ENCODE measurements at regions not wholly inside any gene's neighbourhood (a gene's known extent, or its start where the extent isn't known, plus 50 kb on each side); places are given as distances from the start of the nearest gene placed in this dataset.

GRCh38 chr6:43851204-43851865 lies 81.3 kb downstream of the VEGFA start:
- peak; percentile 81 for DNase-seq (ENCODE audit: low read depth)

GRCh38 chr6:43850314-43851203 lies 80.5 kb downstream of the VEGFA start:
- no peak for DNase-seq (ENCODE audit: low read depth)

GRCh38 chr6:43849844-43850243 lies 79.8 kb downstream of the VEGFA start:
- no peak for DNase-seq (ENCODE audit: low read depth)

GRCh38 chr6:43848671-43849391 lies 78.8 kb downstream of the VEGFA start:
- DNase-seq (ENCODE audit: low read depth): no peak

- peak; percentile 64 for DNase-seq (ENCODE audit: low read depth)
These were observed 78.0 kb downstream of the VEGFA start for GRCh38 chr6:43847741-43848630.

- DNase-seq (ENCODE audit: low read depth): peak; percentile 54
These were observed 76.5 kb downstream of the VEGFA start for GRCh38 chr6:43846556-43846955.

- DNase-seq (ENCODE audit: low read depth): no peak
These were observed 75.6 kb downstream of the VEGFA start for GRCh38 chr6:43845646-43846045.

- no peak for DNase-seq (ENCODE audit: low read depth)
These were observed 73.7 kb downstream of the VEGFA start for GRCh38 chr6:43843669-43844171.

GRCh38 chr6:43843097-43843645 lies 73.2 kb downstream of the VEGFA start:
- DNase-seq (ENCODE audit: low read depth): no peak

- peak; percentile 78 for DNase-seq (ENCODE audit: low read depth)
These were observed 72.3 kb downstream of the VEGFA start for GRCh38 chr6:43842231-43842794.

GRCh38 chr6:43840490-43841218 lies 70.6 kb downstream of the VEGFA start:
- DNase-seq (ENCODE audit: low read depth): peak; percentile 33

- DNase-seq (ENCODE audit: low read depth): peak; percentile 76
These were observed 68.4 kb downstream of the VEGFA start for GRCh38 chr6:43838276-43839036.

GRCh38 chr6:43837507-43837906 lies 67.5 kb downstream of the VEGFA start:
- DNase-seq (ENCODE audit: low read depth): no peak

- no peak for DNase-seq (ENCODE audit: low read depth)
These were observed 66.7 kb downstream of the VEGFA start for GRCh38 chr6:43836507-43837240.
